IMR-90 (cell line): ENCODE measurements at regions not wholly inside any gene's neighbourhood (a gene's known extent, or its start where the extent isn't known, plus 50 kb on each side); places are given as distances from the start of the nearest gene placed in this dataset.

Experiments used
- ATAC-seq: fragments of 200-7000 bp; cut with Tn5 transposase; 2 replicates; pipeline ENCODE4 v1.9.1; 2020; ENCODE audit warnings: low read depth, mild to moderate bottlenecking, moderate library complexity
- BruUV-seq: library from RNA; stranded (reverse); fragments of 400-500 nt; replicated peaks from 2 replicates; lab custom pipeline; 2021; lab: Mats Ljungman, UMichigan
- CTCF ChIA-PET: fragments of 300-600 bp; formaldehyde crosslinking; extraction: SDS; loops from one replicate; lab custom pipeline; 2021; ENCODE audit warnings: antibody characterized with exemption; lab: Yijun Ruan, JAX
- POLR2A ChIA-PET: fragments of 300-600 bp; sonication (Branson Sonifier 250); formaldehyde crosslinking; loops from one replicate; lab custom pipeline; 2022; ENCODE audit warnings: antibody characterized with exemption; ENCODE audit not compliant: unreplicated experiment; lab: Charles Lee
- DNase-seq: peaks from one replicate; pipeline ENCODE4 v3.0.0; 2013
- H2AFZ ChIP-seq: replicated peaks from 2 replicates; pipeline ENCODE3; 2013; ENCODE audit warnings: low read length, mild to moderate bottlenecking; ENCODE audit not compliant: poor library complexity
- H2AK5ac ChIP-seq: 2 replicates; pipeline ENCODE4 v1.6.1; 2013; ENCODE audit warnings: low read depth, low read length, inconsistent platforms
- H2AK9ac ChIP-seq: replicated peaks from 2 replicates; pipeline ENCODE3; 2013; ENCODE audit warnings: mild to moderate bottlenecking, low read depth, low read length, moderate library complexity; ENCODE audit not compliant: poor library complexity
- H2BK120ac ChIP-seq: 2 replicates; pipeline ENCODE4 v1.6.1; 2013; ENCODE audit warnings: low read depth, low read length, inconsistent platforms
- H2BK15ac ChIP-seq: 3 replicates; pipeline ENCODE4 v1.6.1; 2013; ENCODE audit warnings: low read depth, low read length, inconsistent platforms
- H2BK20ac ChIP-seq: 2 replicates; pipeline ENCODE4 v1.6.1; 2013; ENCODE audit warnings: low read depth, mild to moderate bottlenecking, inconsistent platforms, low read length, moderate library complexity
- H2BK5ac ChIP-seq: 2 replicates; pipeline ENCODE4 v1.6.1; 2013; ENCODE audit warnings: mild to moderate bottlenecking, low read depth, low read length, inconsistent platforms; ENCODE audit not compliant: poor library complexity, severe bottlenecking
- H3K14ac ChIP-seq: replicated peaks from 2 replicates; pipeline ENCODE4 v1.6.1; 2013; ENCODE audit warnings: low read depth, low read length, inconsistent platforms
- H3K18ac ChIP-seq: 2 replicates; pipeline ENCODE4 v1.6.1; 2013; ENCODE audit warnings: low read depth, low read length, control low read depth
- H3K23ac ChIP-seq: 2 replicates; pipeline ENCODE4 v1.6.1; 2013; ENCODE audit warnings: low read depth, low read length, inconsistent platforms
- H3K27ac ChIP-seq: 2 replicates; pipeline ENCODE4 v1.5.1; 2013; ENCODE audit warnings: mild to moderate bottlenecking, control low read depth, low read length; ENCODE audit not compliant: insufficient read depth
- H3K27me3 ChIP-seq: 2 replicates; pipeline ENCODE4 v1.6.1; 2013; ENCODE audit warnings: low read length; ENCODE audit not compliant: control insufficient read depth, insufficient read depth
- H3K36me3 ChIP-seq: 2 replicates; pipeline ENCODE4 v1.6.1; 2013; ENCODE audit warnings: low read length, mixed read lengths; ENCODE audit not compliant: control insufficient read depth, insufficient read depth
- H3K4ac ChIP-seq: 2 replicates; pipeline ENCODE4 v1.6.1; 2013; ENCODE audit warnings: low read depth, low read length, inconsistent platforms
- H3K4me1 ChIP-seq: 2 replicates; pipeline ENCODE4 v1.6.1; 2013; ENCODE audit warnings: low read length, mixed read lengths; ENCODE audit not compliant: control insufficient read depth, insufficient read depth
- H3K4me2 ChIP-seq: 2 replicates; pipeline ENCODE4 v1.6.1; 2013; ENCODE audit warnings: low read depth, mild to moderate bottlenecking, control low read depth, low read length, moderate library complexity
- H3K4me3 ChIP-seq: 2 replicates; pipeline ENCODE4 v1.5.1; 2013; ENCODE audit warnings: low read depth, mild to moderate bottlenecking, control low read depth, low read length, moderate library complexity; ENCODE audit not compliant: insufficient read depth
- H3K56ac ChIP-seq: 2 replicates; pipeline ENCODE4 v1.6.1; 2013; ENCODE audit warnings: low read length, inconsistent platforms; ENCODE audit not compliant: insufficient read depth; ENCODE audit errors: extremely low read depth
- H3K79me1 ChIP-seq, 2 experiments: 2 replicates each; pipeline ENCODE4 v1.6.1; 2013; ENCODE audit warnings: low read length in 2 of 2, inconsistent platforms in 1 of 2, low read depth in 1 of 2
- H3K9ac ChIP-seq: 2 replicates; pipeline ENCODE4 v1.6.1; 2013; ENCODE audit warnings: low read depth, low read length, control low read depth
- H3K9me1 ChIP-seq: 2 replicates; pipeline ENCODE4 v1.6.1; 2013; ENCODE audit warnings: low read length, inconsistent platforms; ENCODE audit not compliant: insufficient read depth
- H3K9me3 ChIP-seq: 2 replicates; pipeline ENCODE4 v1.6.1; 2013; ENCODE audit warnings: low read length; ENCODE audit not compliant: control insufficient read depth, insufficient read depth
- H4K20me1 ChIP-seq: 2 replicates; pipeline ENCODE4 v1.6.1; 2013; ENCODE audit warnings: low read length, inconsistent platforms; ENCODE audit not compliant: insufficient read depth
- H4K5ac ChIP-seq: 2 replicates; pipeline ENCODE4 v1.6.1; 2013; ENCODE audit warnings: mild to moderate bottlenecking, low read depth, low read length, control low read depth
- H4K8ac ChIP-seq, 2 experiments: 2 replicates each; pipeline ENCODE4 v1.6.1; 2013; ENCODE audit warnings: low read depth in 2 of 2, low read length in 2 of 2, control low read depth in 1 of 2, inconsistent platforms in 1 of 2
- H4K91ac ChIP-seq: 2 replicates; pipeline ENCODE4 v1.6.1; 2013; ENCODE audit warnings: low read depth, low read length, inconsistent platforms; ENCODE audit not compliant: insufficient read depth
- BHLHE40 ChIP-seq: fragments of 150-350 bp; IDR thresholded peaks from 2 replicates; pipeline ENCODE4 v1.6.1; 2016; ENCODE audit warnings: mild to moderate bottlenecking, low read depth, low read length
- CEBPB ChIP-seq: IDR thresholded peaks from 2 replicates; pipeline ENCODE4 v1.6.1; 2012; ENCODE audit warnings: low read depth, low read length, improper control_type of control experiment
- CHD1 ChIP-seq: IDR thresholded peaks from 2 replicates; pipeline ENCODE4 v1.6.1; 2012; ENCODE audit warnings: low read depth, low read length, improper control_type of control experiment
- FOS ChIP-seq: fragments of 150-350 bp; IDR thresholded peaks from 2 replicates; pipeline ENCODE4 v1.6.1; 2016; ENCODE audit warnings: low read depth, low read length
- MAZ ChIP-seq: IDR thresholded peaks from 2 replicates; pipeline ENCODE4 v1.6.1; 2012; ENCODE audit warnings: low read depth, mild to moderate bottlenecking, low read length, improper control_type of control experiment, moderate library complexity, borderline replicate concordance
- NFE2L2 ChIP-seq: fragments of 150-350 bp; IDR thresholded peaks from 2 replicates; pipeline ENCODE4 v1.6.1; 2016; ENCODE audit warnings: low read depth, mild to moderate bottlenecking, low read length
- POLR2A ChIP-seq: IDR thresholded peaks from 2 replicates; pipeline ENCODE4 v1.6.1; 2012; ENCODE audit warnings: mild to moderate bottlenecking, low read depth, low read length
- RAD21 ChIP-seq: IDR thresholded peaks from 2 replicates; pipeline ENCODE4 v1.6.1; 2012; ENCODE audit warnings: low read length, improper control_type of control experiment
- RCOR1 ChIP-seq: IDR thresholded peaks from 2 replicates; pipeline ENCODE4 v1.6.1; 2012; ENCODE audit warnings: mild to moderate bottlenecking, low read length, improper control_type of control experiment; ENCODE audit not compliant: insufficient replicate concordance
- RFX5 ChIP-seq: IDR thresholded peaks from 2 replicates; pipeline ENCODE4 v1.8.0; 2012; ENCODE audit warnings: low read depth, mild to moderate bottlenecking, low read length, moderate library complexity
- SMC3 ChIP-seq: fragments of 150-350 bp; IDR thresholded peaks from 2 replicates; pipeline ENCODE4 v1.6.1; 2016; ENCODE audit warnings: low read depth, mild to moderate bottlenecking, antibody characterized with exemption, low read length, moderate library complexity
- USF2 ChIP-seq: fragments of 150-350 bp; IDR thresholded peaks from 2 replicates; pipeline ENCODE4 v1.6.1; 2017; ENCODE audit warnings: mild to moderate bottlenecking, antibody characterized with exemption, low read length, low read depth
- WGBS, 2 experiments: methylation state at CpG; one replicate each; pipeline versions ENCODE4 v1.1.5 to v1.1.7; 2013; ENCODE audit warnings: missing lambda C conversion rate in 2 of 2; ENCODE audit not compliant: insufficient read length in 1 of 2; ENCODE audit errors: extremely low coverage in 2 of 2; 5-methylcytosine and 5-hydroxymethylcytosine counted together
- dilution Hi-C: fragments of 300-500 bp; cut with HindIII; formaldehyde crosslinking; loops from one replicate; pipeline ENCODE4 v1.14.3; 2018; ENCODE audit warnings: low sequenced_read_pairs; ENCODE audit not compliant: unreplicated experiment
- in situ Hi-C: fragments of 300-500 bp; cut with MboI; formaldehyde crosslinking; loops from 3 replicates; pipeline ENCODE4 v1.14.3; 2019; ENCODE audit warnings: low sequenced_read_pairs, inconsistent platforms, mixed read lengths
- intact Hi-C: fragments of 100-400 bp; cut with micrococcal nuclease; formaldehyde crosslinking; loops from 2 replicates; pipeline ENCODE4 v1.10.0; 2022

- Histone ChIP-seq H2AFZ (no peak overlapping the region), H3K4ac (no peak overlapping the region), H3K79me1 (no peaks in the 10 kb centered on the region), H4K20me1 (no peaks in the 10 kb centered on the region), H3K4me3 (no peak overlapping the region), H4K91ac (no peak overlapping the region), H3K14ac (no peak overlapping the region), H2AK9ac (no peak overlapping the region), H3K27ac (no peak overlapping the region), H2BK120ac (no peak overlapping the region), H3K23ac (no peak overlapping the region), H3K4me2 (no peak overlapping the region), H3K9me1 (no peaks in the 10 kb centered on the region), H3K18ac (no peak overlapping the region), H2AK5ac (no peak overlapping the region), H3K27me3 (no peaks in the 10 kb centered on the region), H3K4me1 (no peaks in the 10 kb centered on the region), H3K9me3 (peaks cover 29% of the 10 kb centered on the region), H2BK20ac (no peak overlapping the region), H2BK5ac (no peak overlapping the region), H3K9ac (no peak overlapping the region), H4K8ac (no peak overlapping the region), H2BK15ac (no peak overlapping the region), H3K36me3 (no peaks in the 10 kb centered on the region), H3K56ac (no peak overlapping the region), H4K5ac (no peak overlapping the region)
- TF ChIP-seq POLR2A (no peak), RAD21 (no peak), BHLHE40 (no peak), MAZ (no peak), SMC3 (no peak), USF2 (no peak), FOS (no peak), RCOR1 (no peak), RFX5 (no peak), NFE2L2 (no peak), CEBPB (no peak), CHD1 (no peak)
- no peak for DNase-seq
- CTCF ChIA-PET, result no interaction called here
- dilution Hi-C loops (no loop called here), in situ Hi-C loops (no loop called here), intact Hi-C loops (no loop called here)
- no peak for ATAC-seq
- 35% methylated on average over 4 of the region's 24 CpGs; no CpG with 5 or more reads in 1 of the 2 experiments for WGBS, 2 experiments
- POLR2A ChIA-PET, result no interaction called here
- no TSS peak for BruUV-seq
These were observed 131.2 kb downstream of the TMEM18 start for GRCh38 chr2:545711-546650.
